NCI-H187 treated with DMSO at 0.1 percent for 48 hours (cell line): ENCODE measurements at regions not wholly inside any gene's neighbourhood (a gene's known extent, or its start where the extent isn't known, plus 50 kb on each side); places are given as distances from the start of the nearest gene placed in this dataset.
"Not testable (repeated sequence)": the region's sequence is repeated elsewhere in the genome, so short reads cannot be mapped to it uniquely, and the experiment has no call there.

Experiments
- DNase-seq: peaks from one replicate; lab custom pipeline; 2025; lab: John Stamatoyannopoulos, UW

- no peak for DNase-seq
Measured at GRCh38 chr1:173257805-173258204, 50.7 kb upstream of the TNFSF4 start.

- no peak for DNase-seq
Measured at GRCh38 chr1:173258479-173259264, 51.5 kb upstream of the TNFSF4 start.

- DNase-seq: not testable (repeated sequence)
Measured at GRCh38 chr1:173260329-173260728, 53.2 kb upstream of the TNFSF4 start.

- DNase-seq: no peak
Measured at GRCh38 chr1:173266841-173267240, 59.7 kb upstream of the TNFSF4 start.

- no peak for DNase-seq
Measured at GRCh38 chr1:173267453-173267945, 60.4 kb upstream of the TNFSF4 start.

- DNase-seq: no peak
Measured at GRCh38 chr1:173268261-173268660, 61.1 kb upstream of the TNFSF4 start.

GRCh38 chr1:173268786-173269277, 61.7 kb upstream of the TNFSF4 start:
- no peak for DNase-seq

GRCh38 chr1:173269490-173270230, 62.5 kb upstream of the TNFSF4 start:
- no peak for DNase-seq

GRCh38 chr1:173270243-173270642, 63.1 kb upstream of the TNFSF4 start:
- no peak for DNase-seq

GRCh38 chr1:173271021-173271420, 63.9 kb upstream of the TNFSF4 start:
- not testable (repeated sequence) for DNase-seq

GRCh38 chr1:173275496-173275895, 68.4 kb upstream of the TNFSF4 start:
- no peak for DNase-seq

- no peak for DNase-seq
Measured at GRCh38 chr1:173276922-173277800, 70.0 kb upstream of the TNFSF4 start.

- DNase-seq: no peak
Measured at GRCh38 chr1:173280899-173281660, 73.9 kb upstream of the TNFSF4 start.

- no peak for DNase-seq
Measured at GRCh38 chr1:173285048-173285447, 77.9 kb upstream of the TNFSF4 start.

GRCh38 chr1:173287785-173288184, 80.7 kb upstream of the TNFSF4 start:
- DNase-seq: no peak

- no peak for DNase-seq
Measured at GRCh38 chr1:173293756-173294155, 86.6 kb upstream of the TNFSF4 start.

GRCh38 chr1:173294843-173295242, 87.7 kb upstream of the TNFSF4 start:
- DNase-seq: no peak

- DNase-seq: no peak
Measured at GRCh38 chr1:173295391-173295790, 88.3 kb upstream of the TNFSF4 start.

GRCh38 chr1:173295995-173296394, 88.9 kb upstream of the TNFSF4 start:
- DNase-seq: no peak

GRCh38 chr1:173297798-173298391, 90.8 kb upstream of the TNFSF4 start:
- no peak for DNase-seq
